ENCODE measurements at regions not wholly inside any gene's neighbourhood (a gene's known extent, or its start where the extent isn't known, plus 50 kb on each side); places are given as distances from the start of the nearest gene placed in this dataset. TPM values are rescaled to one million over a fixed set of nuclear protein-coding genes. Genes with fewer than 3 reads are reported as not detected.

Small RNA genes in the stretch of these regions (small RNA-seq; reads per million reads assigned to genes)
- gene RNU7-165P = not detected
